GM18502 (cell line): ENCODE measurements at regions not wholly inside any gene's neighbourhood (a gene's known extent, or its start where the extent isn't known, plus 50 kb on each side); places are given as distances from the start of the nearest gene placed in this dataset.
"Not testable (repeated sequence)": the region's sequence is repeated elsewhere in the genome, so short reads cannot be mapped to it uniquely, and the experiment has no call there.

ENCODE experiments used
- ATAC-seq: cut with Tn5 transposase; IDR thresholded peaks from one replicate; pipeline ENCODE4 v1.9.1; 2021; ENCODE audit warnings: mild to moderate bottlenecking; ENCODE audit not compliant: unreplicated experiment, poor library complexity

GRCh38 chr16:72729552-72729951 is 318.4 kb downstream of the ZFHX3 start:
- ATAC-seq: not testable (repeated sequence)

GRCh38 chr16:72728516-72728915 is 319.4 kb downstream of the ZFHX3 start:
- no peak for ATAC-seq

GRCh38 chr16:72727565-72727964 is 320.4 kb downstream of the ZFHX3 start:
- no peak for ATAC-seq

- ATAC-seq: no peak
Observed at GRCh38 chr16:72725643-72726042, 322.3 kb downstream of the ZFHX3 start.

- ATAC-seq: no peak
Observed at GRCh38 chr16:72723781-72724180, 324.1 kb downstream of the ZFHX3 start.

GRCh38 chr16:72722552-72722951 is 325.4 kb downstream of the ZFHX3 start:
- no peak for ATAC-seq

- ATAC-seq: no peak
Observed at GRCh38 chr16:72721981-72722380, 325.9 kb downstream of the ZFHX3 start.

GRCh38 chr16:72715267-72715666 is 332.7 kb downstream of the ZFHX3 start:
- ATAC-seq: no peak

GRCh38 chr16:72711823-72712222 is 336.1 kb downstream of the ZFHX3 start:
- ATAC-seq: no peak

- no peak for ATAC-seq
Observed at GRCh38 chr16:72705801-72706200, 342.1 kb downstream of the ZFHX3 start.

- ATAC-seq: no peak
Observed at GRCh38 chr16:72704746-72705372, 343.1 kb downstream of the ZFHX3 start.

GRCh38 chr16:72689851-72690250 is 358.1 kb downstream of the ZFHX3 start:
- no peak for ATAC-seq

GRCh38 chr16:72680732-72681131 is 367.2 kb downstream of the ZFHX3 start:
- no peak for ATAC-seq

GRCh38 chr16:72679856-72680255 is 368.1 kb downstream of the ZFHX3 start:
- ATAC-seq: no peak

GRCh38 chr16:72677662-72678447 is 370.1 kb downstream of the ZFHX3 start:
- ATAC-seq: no peak

GRCh38 chr16:72673118-72673517 is 374.8 kb downstream of the ZFHX3 start:
- no peak for ATAC-seq

GRCh38 chr16:72666267-72666666 is 381.7 kb downstream of the ZFHX3 start:
- no peak for ATAC-seq

GRCh38 chr16:72665701-72666100 is 382.2 kb downstream of the ZFHX3 start:
- ATAC-seq: no peak

- peak; percentile 100 for ATAC-seq
Observed at GRCh38 chr16:72664509-72665408, 383.2 kb downstream of the ZFHX3 start.

- no peak for ATAC-seq
Observed at GRCh38 chr16:72664056-72664508, 383.8 kb downstream of the ZFHX3 start.
